RKO (cell line): ENCODE measurements at regions not wholly inside any gene's neighbourhood (a gene's known extent, or its start where the extent isn't known, plus 50 kb on each side); places are given as distances from the start of the nearest gene placed in this dataset.
"Not testable (repeated sequence)": the region's sequence is repeated elsewhere in the genome, so short reads cannot be mapped to it uniquely, and the experiment has no call there.

Experiments used
- DNase-seq: peaks from one replicate; pipeline ENCODE4 v3.0.0-alpha.2; 2016; ENCODE audit warnings: low spot score

DNA sequence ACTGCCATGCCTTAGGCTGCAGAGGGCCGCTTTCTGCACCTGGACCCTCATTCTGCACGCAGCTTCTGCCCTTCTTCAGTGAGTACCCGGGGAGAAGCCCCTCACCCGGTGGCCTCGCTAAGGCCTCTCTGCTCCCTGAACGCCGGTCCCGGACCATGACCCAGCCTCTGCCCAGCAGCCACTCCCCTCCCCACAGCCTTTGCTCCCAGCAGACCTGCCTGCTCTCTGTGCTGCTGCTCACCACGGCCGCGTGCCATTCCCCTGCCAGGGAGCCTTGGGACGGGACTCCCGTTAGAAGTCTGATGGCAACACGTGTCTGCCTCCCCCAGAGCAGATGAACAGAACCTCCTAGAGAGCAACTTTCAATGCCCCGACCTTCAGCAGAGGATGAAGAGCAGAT, 282.8 kb downstream of the NDUFA10 start:
- DNase-seq, result no peak

DNA sequence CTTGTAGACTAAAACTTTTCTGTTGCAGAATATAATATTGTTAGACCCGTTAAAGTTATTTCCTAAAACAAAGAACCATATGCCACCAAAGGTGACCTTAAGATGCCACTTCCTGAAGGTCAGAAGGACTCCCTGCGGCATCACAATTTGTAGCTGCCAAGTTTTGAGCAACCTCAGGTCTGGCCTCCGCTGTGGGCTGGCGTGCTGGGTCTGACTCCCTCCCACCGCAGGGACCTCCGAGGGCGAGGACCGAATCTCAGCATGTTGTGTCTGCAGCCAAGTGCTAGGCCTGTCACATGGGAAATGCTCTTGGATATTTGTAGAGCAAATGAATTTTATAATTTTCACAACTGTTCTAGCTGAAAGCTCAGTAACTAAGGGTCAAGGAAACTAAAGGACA, 285.9 kb downstream of the NDUFA10 start:
- no peak for DNase-seq

DNA sequence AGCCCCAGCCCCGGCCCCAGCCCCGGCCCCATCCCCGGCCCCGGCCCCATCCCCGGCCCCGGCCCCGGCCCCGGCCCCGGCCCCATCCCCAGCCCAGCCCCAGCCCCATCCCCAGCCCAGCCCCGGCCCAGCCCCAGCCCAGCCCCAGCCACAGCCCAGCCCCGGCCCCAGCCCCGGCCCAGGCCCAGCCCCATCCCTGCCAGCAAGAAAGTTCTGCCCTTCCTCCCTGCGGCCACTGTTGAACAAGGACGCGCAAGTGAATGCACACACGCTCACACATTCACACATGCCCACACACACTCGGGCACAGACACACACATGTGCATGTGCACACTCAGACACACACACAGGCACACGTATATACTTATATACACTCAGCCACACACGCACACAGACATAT, 287.0 kb downstream of the NDUFA10 start:
- DNase-seq, result no peak

DNA sequence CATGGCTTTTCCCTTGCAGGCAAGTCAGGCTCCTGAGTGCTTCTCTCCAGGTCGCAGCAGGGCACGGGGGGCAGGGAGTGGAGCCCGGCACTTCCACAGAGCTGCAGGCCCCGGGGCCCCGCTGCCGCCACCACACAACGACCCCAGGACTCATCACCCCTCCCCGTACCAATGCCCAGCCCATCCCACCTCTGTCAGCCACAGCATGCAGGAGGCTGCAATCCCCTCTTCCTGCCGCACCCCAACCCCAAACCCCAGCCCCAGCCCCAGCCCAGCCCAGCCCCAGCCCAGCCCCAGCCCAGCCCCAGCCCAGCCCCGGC, 288.0 kb downstream of the NDUFA10 start:
- no peak for DNase-seq

DNA sequence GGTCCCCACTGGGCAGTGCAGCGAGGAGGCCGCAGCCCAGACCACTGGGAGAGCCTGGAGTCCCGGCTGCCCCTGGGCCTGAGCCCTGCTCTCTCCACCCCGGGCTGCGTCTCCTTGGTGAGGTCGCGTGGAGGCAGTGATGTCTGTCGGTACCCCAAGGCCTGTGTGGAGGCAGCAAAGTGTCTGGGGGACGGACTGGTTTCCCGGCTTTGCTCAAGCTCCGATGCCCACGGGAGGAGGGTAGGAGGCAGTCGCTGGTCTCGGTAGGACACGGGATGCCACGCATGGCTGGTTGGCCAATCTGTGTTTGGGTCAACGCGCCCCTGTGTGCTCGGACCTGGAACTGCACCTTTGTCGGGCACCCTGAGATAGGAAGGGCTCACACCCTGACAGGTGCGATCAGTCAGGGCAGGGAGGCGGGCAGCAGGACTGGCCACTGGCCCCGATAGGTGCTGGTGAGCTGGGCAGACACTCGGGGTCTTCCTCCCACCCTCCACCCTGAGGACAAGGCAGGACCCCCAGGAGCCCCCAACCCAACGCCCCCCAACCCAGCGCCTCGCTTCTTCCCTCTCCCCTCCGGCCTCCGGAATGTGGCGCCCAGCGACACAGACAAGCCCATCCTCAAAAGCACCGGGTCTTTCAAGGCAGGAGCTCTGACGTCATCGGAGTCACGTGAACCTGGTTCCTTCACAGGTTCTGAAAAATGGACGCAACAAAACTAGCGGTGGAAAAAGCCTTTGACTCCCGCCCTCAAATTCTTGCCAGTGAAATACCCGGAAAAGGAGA, 288.6 kb downstream of the NDUFA10 start:
- no peak for DNase-seq

DNA sequence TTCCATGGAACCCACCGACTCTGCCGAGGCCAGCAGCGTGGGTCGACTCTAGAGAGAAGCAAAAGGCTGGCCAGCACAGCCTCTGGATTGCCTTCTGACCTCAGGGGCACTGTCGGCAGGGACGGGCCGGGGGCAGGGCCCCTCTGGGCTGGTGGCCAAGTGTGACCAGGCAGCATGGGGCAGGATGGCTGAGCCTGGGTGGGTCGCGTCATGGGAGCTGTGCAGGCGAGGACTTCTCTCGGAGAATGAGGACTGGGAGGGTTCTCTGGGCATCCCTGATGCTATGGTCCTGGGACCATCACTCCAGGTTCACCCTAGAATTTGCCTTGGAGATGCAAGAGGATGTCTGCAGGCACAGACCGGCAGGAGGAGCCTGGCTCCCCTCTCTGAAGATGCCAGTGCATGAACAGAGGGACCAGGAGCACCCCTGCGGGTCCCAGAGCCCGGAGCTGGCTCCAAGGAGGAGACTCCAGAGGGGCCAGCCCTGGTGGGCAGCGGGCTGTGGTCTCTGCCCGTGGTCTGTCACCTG, 289.2 kb downstream of the NDUFA10 start:
- DNase-seq, result no peak

DNA sequence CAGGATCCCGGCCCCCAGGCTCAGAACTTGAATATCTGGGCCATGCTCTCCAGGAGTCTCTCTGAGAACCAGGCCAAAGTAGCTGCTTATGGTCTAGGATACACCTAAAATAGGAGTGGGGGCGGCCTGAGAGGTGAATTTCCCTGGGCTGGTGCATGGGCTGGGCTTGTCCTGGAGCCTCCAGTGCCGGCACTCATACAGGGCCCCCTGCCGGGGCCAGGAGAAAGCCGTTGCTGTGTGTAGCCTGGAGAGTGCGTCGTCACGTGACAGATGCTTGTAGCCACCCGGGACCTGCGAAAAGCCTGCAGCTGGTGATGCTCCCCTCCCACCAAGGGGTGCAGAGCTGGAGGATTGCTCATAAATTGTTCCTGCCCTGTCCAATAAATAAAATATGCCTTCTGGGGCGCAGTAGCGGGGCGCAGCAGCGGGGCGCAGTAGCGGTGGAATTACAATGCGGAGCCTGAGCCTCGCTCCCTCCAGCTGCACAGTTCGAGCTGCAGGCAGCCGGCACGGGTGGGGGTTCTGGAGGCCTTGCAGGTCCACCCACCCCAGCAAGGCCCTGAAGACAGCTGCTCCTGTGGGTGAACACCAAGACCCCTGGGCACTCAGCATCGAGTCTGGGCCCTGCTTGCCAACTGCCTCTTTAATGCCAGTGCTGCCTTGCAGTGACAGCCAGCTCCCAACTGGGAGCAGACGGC, 289.9 kb downstream of the NDUFA10 start:
- DNase-seq, result no peak

DNA sequence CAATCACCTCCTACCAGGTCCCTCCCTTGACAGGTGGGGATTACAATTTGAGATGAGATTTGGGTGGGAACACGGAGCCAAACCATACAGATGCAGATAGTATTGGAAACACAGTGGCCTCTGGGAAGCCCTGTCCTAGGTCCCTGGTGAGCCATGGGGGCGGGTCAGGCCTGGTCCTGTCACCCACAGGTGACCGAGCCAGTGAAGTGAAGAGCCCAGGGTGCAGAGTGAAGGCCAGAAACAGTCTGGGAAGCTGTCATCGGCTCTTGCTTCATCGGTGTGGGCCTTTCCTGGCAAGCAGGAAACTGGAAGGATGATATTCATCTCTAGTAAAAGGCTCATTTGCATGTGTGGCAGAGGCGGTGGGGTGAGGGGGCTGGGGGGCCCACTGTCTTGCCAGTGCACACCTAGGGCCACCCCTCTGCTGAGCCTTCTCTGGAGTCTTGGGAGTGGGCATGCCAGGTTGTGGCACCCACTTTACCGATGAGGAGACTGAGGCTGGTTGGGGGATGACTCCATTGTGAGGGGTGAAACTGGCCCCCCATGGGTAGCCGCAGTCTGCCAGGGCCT, 290.6 kb downstream of the NDUFA10 start:
- DNase-seq, result no peak

DNA sequence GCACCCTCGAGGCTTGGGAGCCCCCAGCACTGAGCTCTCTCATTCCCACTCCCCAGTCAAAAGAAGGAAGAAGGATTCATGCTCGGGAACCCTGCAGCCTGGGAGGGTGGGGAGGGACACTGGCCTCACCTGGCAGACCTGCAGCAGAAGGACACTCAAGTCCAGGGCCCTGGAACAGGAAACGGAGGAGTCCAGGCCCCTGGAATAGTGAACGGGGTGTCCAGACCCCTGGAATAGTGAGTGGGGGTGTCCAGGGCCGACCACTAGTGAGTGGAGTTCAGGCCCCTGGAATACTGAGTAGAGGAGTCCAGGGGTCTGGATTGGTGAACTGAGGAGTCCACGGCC, 292.5 kb downstream of the NDUFA10 start:
- DNase-seq, result no peak

DNA sequence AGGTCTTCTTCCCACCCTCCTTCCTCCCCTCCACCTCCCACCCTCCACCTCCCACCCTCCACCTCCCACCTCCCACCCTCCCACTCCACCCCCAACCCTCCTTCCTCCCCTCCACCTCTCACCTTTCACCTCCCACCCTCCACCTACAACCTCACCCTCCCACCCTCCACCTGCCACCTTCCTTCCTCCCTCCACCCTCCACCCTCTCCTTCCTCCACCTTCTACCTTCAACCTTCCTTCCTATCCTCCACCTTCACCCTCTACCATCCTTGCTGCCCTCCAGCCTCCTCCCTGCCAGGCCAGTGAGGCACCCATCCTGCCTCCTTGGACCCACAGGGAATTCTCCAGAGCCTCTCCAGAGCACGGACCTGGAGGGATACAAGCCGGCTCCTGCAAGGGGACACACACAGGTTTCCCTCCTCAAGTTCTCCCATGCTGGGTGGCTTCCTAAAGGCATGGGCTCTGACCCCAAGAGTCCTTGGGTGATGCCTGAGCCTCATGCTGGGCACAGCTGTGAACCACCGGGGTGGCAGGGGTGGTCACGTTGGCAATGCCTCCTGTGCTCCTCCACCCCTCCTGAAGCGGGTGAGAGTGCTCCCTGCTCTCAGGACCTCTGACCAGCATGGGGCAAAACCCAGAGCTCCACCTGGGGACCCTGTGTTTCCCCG, 293.0 kb downstream of the NDUFA10 start:
- no peak for DNase-seq

DNA sequence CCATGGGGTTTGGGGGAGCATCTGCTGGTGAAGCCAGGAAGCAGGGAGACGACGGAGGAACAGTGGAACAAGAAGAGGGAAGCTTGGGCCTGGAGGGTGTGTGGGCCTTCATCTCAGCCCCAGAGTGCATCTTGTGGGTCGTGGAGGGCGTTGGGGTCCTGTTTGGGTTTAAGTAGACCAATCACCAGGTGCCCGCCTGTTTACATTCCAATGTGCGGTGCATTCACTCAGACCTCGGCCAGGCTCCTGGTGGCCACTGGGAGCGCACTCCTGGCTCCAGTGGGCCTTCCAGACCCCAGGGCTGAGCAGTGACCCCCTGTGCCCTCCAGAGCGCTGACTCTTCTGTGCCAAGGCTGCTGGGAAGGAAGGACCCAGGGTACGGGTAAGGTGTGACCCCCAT, 293.7 kb downstream of the NDUFA10 start:
- no peak for DNase-seq

DNA sequence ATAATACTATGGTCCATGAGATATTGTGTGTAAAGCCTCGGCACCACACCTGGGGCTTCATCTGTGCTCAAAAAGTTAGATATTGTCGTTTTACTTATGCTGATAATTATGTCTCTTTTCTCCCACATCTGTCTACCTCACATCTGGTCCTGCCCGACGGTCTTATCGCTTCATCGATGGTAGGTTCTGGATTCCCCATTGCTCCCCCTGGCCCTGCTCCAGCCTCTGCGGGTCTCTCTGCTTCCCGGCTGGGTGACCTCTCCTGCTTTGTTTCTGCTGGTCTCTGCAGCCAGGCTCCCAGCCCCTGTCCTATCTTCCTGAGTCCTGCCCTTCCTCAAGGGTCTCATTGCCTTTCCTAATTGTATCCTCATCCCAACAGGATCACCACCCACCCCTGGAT, 294.2 kb downstream of the NDUFA10 start:
- DNase-seq, result no peak

DNA sequence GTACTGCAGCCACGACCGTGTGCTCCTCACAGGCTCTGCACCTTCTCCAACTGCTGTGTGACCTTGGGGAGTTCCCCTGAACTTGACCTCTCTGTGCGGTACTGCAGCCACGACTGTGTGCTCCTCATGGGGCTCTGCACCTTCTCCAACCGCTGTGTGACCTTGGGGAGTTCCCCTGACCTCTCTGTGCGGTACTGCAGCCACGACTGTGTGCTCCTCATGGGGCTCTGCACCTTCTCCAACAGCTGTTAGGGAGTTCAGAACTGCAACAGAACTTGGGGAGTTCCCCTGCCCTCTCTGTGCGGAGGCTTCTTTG, 294.6 kb downstream of the NDUFA10 start:
- not testable (repeated sequence) for DNase-seq

DNA sequence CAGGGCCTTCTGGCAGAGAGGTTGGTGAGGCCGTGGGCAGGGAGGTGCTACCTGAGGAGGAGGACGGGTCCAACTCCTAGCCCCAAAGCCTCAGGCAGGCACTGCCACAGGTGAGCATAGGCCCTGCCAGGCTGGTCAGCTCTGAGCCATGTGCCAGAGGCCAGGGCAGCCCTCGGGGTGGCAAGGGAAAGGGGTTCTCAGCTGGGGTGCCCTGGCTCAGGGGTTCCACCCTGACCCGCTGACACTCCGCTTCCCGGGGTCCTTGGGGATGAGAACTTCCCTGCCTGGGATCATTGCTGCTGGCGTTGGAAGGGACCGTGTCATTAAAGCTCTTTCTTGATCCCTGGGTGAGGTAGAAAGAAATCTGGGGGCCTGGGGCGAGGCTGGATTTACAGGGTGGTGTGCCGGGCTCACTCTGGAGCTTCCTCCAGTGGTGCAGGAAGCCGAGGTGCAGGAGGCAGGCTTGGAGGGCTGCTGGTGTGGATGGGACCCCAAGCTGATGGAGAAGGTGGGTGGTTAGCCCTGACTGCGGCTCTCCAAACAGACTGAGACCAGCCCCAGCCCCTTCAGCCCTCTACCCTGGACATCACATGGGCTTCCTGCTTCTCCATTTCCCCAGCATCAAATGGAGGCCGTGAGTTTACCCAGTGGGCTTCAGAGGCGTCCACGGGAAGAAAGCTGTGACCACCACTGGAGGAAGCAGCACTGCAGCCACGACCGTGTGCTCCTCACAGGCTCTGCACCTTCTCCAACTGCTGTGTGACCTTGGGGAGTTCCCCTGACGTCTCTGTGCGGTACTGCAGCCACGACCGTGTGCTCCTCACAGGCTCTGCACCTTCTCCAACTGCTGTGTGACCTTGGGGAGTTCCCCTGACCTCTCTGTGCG, 295.2 kb downstream of the NDUFA10 start:
- no peak for DNase-seq

DNA sequence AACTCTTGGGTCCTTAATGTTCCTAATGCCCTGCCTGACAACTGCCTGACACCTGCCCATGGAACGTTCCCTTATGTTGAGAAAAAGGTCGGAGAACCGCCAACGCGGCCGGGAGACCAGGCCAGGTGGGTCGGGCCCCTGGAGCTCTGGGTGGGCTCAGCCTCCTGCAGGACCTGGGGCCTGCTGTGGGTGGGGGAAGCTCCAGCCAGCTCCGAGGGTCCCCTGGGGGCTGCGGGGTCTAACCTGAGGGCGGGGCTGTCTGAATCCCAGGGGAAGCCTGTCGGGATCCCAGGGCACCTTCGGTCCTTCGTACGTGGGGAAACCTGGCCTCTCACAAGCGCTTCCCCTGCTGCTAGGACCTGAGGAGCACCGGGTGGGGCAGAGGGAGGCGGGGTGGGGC, 296.0 kb downstream of the NDUFA10 start:
- DNase-seq, result no peak

DNA sequence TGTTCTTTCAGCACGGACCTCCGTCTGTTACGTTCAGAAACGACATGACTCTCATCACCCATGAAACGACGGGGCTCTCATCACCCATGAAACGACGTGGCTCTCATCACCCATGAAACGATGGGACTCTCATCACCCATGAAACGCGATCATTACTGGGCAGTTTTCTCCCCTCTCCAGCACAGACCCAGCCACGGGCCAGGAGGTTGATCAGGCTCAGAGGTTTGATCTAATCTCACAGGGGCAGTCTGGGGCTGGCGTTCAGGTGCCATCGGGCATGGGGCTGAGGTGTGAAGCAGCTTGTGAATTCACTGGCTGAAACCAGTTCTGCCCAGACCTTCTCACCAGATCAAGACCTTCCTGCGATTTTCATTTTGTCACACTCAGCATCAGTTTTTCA, 296.4 kb downstream of the NDUFA10 start:
- DNase-seq, result no peak

DNA sequence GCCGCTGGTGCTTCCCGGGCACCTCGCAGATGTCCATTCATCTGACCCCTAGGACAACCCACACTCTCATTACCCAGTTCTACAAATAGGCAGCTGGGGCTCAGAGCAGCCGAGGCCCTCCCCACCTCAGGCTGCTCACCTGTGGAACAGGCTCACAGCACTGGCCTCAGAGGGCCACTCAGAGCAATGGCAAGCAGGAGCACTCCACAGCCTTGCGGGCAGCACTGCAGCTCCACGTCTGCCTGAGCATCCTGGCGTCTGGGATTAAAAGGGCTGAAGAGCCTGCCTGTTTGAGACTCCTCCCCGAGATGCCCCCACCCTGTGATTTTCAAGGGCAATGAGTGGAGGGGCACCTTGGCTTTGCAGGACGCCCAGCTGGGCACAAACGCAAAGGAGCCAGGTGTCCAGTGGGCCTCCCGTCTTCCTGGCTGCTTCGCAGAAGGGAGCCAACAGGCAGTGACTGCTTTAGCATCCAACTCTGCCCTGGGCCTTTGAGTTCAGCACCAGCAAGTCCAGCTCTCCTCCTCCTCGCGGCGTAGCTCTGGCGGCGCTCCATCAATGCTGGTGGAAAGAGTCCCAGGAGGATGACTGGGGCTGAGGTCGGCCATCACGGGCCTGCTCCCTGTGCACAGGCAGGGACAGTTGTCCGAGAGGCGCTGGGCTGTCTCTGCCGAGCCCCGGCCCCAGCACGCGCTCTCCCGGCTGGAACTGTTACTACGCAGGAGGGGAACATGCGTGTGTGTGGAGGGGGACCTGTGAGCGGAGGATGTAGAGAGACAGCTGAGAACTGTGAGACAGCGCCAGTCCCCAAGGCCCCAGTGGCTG, 297.2 kb downstream of the NDUFA10 start:
- DNase-seq, result no peak

DNA sequence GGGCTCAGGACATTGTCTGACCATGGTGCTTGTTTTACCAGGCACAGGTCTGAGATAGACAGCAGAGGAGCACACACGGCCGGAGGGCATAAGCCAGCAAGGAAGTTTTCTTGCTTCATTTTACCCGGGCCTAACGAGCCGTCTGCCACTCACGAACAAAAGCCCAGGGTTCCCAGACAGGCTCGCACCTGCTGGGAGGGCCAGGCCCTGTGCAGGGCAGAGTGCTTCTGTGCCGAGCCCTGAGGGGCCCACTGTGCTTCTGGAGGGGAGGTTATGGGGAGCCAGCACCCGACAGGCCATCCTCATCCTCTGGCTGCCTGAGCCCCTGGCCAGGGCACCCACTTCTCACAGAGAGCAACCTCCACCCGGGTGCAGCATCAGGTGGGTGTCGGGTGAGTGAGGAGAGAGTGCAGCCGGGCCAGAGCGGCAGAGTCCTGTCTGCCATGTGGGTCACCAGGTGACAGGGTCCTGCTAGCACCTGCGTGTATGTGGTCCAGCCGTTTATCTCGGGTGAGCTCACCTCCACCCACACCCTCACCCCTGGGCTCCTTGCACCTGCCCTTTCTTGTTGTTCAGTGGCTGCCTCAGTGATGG, 297.9 kb downstream of the NDUFA10 start:
- no peak for DNase-seq

DNA sequence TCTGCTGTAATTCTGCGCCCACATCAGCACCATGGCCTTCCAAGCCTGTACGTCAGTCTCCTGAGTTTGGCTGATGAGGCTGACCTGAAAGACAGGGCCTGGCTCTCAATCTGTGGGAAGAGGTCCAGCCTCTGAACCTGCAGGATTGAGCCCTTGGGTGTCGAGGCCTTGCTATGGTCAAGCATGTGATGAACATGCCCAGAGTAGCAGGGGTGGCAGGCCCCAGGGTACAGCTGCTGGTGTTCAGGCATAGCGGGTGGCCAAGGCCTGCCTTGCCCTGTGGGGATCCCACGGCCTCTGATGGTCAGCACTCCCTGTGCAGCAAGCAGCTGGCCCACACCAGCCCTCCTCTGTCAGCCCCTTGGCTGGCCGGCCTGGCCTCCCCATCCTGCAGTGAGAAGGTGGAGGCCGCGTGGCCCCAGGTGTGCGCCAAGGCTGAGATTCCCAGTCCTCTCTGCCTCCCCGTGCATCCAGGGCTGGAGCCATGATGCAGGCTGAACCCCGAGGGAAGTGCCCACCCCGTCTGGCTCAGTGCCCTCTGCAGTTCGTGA, 298.4 kb downstream of the NDUFA10 start:
- DNase-seq, result no peak

DNA sequence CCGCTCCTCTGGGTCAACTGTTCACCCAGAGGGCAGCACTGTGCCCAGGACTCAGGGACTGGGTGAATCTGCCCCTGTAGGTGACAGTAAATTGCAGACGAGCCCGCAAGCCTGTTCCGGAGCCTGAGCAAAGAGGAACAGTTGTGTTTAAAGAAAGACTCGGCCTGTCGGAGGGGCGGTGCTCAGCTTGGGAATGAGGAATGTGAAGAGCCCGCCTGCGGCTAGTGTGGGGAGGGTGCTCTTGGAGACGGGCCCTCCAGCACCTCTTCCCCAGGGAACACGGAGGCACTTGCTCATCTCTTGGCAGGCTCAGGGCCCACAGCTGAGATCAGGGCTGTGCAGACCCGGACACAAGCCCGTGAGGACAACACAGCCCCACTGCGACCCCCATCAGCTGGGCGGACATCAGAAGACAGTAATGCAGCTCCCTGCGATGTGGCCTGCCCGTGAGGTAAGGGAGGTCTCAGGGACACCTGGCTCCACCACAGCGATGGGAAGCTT, 299.0 kb downstream of the NDUFA10 start:
- DNase-seq, result no peak
